Panc1 (cell line): ENCODE measurements at regions not wholly inside any gene's neighbourhood (a gene's known extent, or its start where the extent isn't known, plus 50 kb on each side); places are given as distances from the start of the nearest gene placed in this dataset.

ENCODE experiments used
- CTCF ChIP-seq: fragments of 450-650 bp; IDR thresholded peaks from 2 replicates; pipeline ENCODE4 v1.5.1; 2017; ENCODE audit warnings: mild to moderate bottlenecking
- POLR2AphosphoS5 ChIP-seq: IDR thresholded peaks from 2 replicates; pipeline ENCODE4 v1.6.1; 2012; ENCODE audit warnings: mild to moderate bottlenecking, low read depth, low read length, moderate library complexity
- REST ChIP-seq, 2 experiments: IDR thresholded peaks; 2 replicates each; pipeline ENCODE4 v1.6.1; 2011 to 2012; ENCODE audit warnings: low read depth in 2 of 2, control low read depth in 1 of 2, low read length in 1 of 2, mild to moderate bottlenecking in 1 of 2, moderate library complexity in 1 of 2; ENCODE audit not compliant: insufficient read depth in 1 of 2
- SIN3A ChIP-seq: IDR thresholded peaks from 2 replicates; pipeline ENCODE4 v1.6.1; 2012; ENCODE audit warnings: low read depth, mild to moderate bottlenecking, low read length, moderate library complexity, borderline replicate concordance; ENCODE audit not compliant: insufficient read depth

- TF ChIP-seq SIN3A (no peak), CTCF (no peak), POLR2AphosphoS5 (no peak), REST (IDR thresholded peaks at IDR 0.05; ENCODE audit: insufficient read depth in 1 of 2, low read depth in 2 of 2, low read length in 1 of 2) (no peak)
Observed at GRCh38 chr7:116120839-116121238, 89.5 kb upstream of the TES start.
